ENCODE measurements at regions not wholly inside any gene's neighbourhood (a gene's known extent, or its start where the extent isn't known, plus 50 kb on each side); places are given as distances from the start of the nearest gene placed in this dataset.

DNA sequence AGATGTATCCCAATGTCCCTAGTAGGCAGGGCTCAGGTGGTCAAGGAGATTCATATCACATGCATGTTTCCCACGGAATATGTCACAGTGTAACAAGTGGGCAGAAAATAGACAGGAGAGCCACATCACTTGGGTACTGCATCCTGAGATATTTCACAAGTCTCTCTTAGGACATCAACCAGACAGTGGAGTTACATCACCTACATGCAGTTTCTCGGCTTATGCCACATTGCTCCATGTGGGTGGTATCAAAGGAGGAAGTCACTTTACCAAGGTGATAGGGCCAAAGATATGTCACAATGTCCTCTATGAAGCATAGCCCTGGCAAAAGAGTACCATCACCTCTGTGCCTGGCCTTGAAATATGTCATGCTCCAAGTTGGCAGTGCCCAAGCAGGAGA, 1056.7 kb upstream of the AMELY start:
- no peak for DNase-seq

- DNase-seq = peak in 1 of 5 experiments; percentile 23
Observed at GRCh38 chrY:7966916-7967315, 1055.4 kb upstream of the AMELY start.

DNA sequence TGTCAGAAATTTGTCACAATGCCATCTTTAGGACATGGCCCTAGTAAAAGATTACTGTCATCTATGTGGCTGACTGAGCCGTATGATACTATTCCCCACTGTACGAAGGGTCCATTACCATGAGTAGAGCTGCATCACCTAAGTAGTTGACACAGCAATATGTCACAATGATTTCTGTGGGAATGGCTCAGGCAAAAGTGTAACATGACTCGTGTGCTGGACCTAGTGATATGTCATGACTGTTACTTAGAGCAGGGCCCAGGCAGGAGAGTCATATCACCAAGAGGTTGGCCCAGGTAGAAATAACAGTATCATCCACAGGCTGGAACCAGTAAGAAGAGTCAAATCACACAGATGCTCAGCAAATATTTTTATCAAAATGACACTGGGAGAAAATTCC, 1051.8 kb upstream of the AMELY start:
- DNase-seq = no peak

DNA sequence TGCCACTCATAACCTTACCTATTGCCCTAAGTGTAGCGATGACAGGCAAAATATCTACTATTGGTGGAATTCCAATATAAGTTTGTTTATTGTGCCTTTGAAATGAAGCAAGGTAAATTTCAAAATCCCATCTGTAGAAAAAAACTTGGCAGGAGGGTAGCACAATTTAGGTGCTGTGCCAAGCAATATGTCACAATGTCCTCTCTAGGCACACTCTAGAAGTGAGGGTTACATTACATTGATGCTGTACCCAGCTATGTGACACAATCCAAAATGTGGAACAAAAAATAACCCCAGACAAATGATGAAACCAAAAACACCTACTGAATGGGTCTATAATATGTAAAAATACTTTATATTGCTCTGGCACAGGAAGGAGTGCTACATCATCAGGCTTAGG, 1050.8 kb upstream of the AMELY start:
- DNase-seq = no peak

DNA sequence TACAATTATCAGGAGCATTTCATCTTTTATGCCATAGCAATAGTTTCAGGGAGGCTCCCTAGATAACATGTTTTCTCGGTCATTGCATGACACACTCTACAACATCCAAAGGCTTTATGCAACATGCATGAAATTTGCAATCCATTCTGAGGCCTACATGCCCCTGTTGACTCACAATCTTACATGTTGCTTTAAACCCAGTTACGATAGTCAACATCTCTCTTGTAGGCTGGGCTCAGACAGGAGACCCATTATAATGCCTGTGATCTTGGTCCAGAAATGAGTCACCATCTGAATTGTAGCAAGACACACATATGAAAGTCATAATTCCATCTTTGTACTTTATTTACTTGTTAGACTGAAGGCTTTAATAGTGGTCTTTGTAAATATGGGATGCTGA, 1050.3 kb upstream of the AMELY start:
- DNase-seq = peak in 1 of 5 experiments; percentile 13

DNA sequence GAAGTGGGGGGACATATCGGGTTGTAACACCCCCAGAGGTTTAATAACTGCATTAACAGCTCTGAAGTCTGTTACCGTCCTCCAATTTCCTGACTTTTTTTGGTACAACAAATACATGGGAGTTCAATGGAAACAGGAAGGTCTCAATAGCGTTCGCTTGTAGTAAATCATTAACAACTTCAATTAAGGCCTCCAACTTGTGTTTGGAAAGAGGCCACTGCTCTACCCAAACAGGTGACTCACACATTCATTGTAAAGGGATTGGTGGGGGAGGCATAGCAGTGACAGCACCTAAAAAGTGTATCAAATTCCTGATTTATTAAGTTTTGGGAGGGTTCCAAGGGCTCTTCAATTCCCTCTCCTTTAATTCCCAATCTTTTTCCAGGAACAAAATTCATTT, 1046.2 kb upstream of the AMELY start:
- no peak for DNase-seq

GRCh38 chrY:7951187-7951852, 1039.8 kb upstream of the AMELY start:
- DNase-seq = no peak

GRCh38 chrY:7944135-7944534, 1032.6 kb upstream of the AMELY start:
- no peak for DNase-seq

DNA sequence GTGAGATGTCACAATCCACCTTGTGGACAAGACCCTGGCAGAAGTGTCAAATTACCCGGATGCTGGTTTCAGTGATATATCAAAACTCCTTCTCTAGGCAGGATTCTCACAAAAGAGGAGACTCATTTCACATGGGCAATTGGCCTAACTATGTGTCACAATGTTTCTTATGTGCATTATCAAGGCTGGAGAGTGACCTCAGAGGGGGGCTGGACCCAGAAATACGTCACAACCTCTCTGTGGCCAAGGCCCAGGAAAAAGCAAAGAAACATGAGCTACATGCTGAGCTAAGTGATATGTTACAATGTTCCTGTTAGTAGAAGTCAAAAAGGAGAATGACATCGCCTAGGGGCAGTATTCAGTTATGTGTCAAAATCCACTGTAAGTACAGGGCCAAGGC, 1031.2 kb upstream of the AMELY start:
- DNase-seq = no peak

GRCh38 chrY:7941856-7942255, 1030.3 kb upstream of the AMELY start:
- DNase-seq = no peak

DNA sequence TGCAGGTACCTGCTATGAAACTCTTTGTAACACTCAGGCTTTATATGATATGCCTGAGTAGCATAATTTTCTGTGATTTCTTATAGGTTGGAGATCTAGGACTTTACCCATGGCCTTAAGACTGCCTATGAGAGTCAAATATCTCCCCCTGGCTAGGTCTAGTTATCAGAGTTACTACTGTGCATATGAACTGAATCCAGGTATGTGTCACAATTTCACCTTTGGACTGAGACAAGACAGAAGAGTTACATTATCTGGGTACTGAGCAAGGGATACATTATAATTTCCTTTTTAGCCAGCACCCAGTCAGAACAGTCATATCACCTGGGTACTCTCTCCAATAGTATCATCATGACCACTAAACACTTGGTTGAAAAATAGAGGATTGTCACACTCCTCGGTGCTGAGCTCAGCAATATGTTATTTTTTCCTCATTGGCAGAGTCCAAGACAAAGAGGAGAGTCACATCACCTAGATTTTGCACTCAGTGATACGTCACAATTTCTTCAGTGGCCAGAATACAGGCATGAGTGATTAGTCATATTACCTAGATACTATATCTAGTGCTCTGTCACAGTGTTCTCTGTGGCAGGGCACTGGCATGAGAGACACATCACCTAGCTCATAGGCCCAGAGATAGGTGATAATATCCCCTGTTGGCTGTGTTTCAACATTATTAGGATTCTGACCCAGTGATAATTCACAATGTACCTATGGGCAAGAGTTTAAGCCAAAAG, 1027.6 kb upstream of the AMELY start:
- DNase-seq = no peak

- no peak for DNase-seq
Observed at GRCh38 chrY:7936831-7937230, 1025.3 kb upstream of the AMELY start.

- no peak for DNase-seq
Observed at GRCh38 chrY:7936046-7936445, 1024.5 kb upstream of the AMELY start.

- peak in 1 of 5 experiments; percentile 1 for DNase-seq
Observed at GRCh38 chrY:7935606-7936005, 1024.1 kb upstream of the AMELY start.

DNA sequence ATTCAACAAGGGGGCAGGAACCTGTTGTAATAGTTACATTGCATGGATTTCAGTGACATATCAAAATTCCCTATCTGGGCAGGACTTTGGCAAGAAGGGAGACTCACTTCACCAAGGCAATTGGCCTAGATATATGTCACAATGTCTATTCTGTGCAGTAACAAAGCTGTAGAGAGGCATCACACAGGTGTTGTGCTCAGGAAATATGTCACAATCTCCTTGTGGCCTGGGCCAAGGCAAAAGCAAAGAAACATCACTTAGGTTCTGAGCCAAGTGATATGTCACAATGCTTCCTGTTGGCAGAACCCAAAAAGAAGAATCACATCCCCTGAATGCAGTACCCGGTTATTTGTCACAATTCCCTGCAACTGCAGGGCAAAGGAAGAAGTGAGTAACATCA, 1020.9 kb upstream of the AMELY start:
- DNase-seq = no peak

- no peak for DNase-seq
Observed at GRCh38 chrY:7929866-7930265, 1018.3 kb upstream of the AMELY start.

DNA sequence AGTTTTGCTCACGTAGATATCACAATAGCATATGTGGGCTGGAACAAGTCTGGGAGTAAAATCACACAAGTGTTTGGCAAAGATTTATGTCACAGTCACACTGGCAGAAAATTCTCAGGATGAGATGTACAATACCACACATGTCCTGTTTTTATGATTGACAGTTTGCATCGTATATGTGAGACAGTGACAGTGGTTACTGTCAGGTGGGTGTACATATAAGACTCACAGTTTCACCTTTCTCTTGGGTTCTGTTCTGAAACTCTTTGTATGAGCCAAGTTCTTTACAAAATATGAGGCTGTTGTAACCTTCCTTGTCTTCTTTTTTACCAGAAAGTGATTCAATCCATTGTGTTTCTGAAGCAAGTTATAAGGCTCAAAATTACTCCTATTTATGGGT, 1012.5 kb upstream of the AMELY start:
- no peak for DNase-seq

DNA sequence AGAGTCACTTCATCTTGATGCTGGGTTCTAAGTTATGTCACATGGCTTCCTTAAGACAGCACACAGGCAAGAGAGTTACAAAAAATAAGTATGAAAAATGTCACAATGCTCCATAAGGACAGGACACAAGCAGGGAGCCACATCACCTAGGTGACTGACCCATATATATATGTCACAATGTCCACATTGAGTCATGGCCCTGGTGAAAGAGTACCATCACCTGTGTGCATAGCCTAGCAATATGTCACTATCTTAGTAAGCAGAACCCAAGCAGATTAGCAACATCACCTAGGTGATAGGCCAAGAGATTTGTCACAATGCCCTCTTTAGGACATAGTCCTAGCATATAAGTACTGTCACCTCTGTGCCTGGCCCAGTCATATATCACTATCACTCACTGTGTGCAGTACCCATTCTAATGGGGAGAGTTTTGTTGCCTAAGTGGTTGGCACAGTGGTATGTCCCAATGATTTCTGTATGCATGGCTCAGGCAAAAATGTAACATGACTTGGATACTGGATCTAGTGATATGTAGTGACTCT, 1012.0 kb upstream of the AMELY start:
- DNase-seq = no peak

GRCh38 chrY:7920382-7920781, 1008.8 kb upstream of the AMELY start:
- no peak for DNase-seq

DNA sequence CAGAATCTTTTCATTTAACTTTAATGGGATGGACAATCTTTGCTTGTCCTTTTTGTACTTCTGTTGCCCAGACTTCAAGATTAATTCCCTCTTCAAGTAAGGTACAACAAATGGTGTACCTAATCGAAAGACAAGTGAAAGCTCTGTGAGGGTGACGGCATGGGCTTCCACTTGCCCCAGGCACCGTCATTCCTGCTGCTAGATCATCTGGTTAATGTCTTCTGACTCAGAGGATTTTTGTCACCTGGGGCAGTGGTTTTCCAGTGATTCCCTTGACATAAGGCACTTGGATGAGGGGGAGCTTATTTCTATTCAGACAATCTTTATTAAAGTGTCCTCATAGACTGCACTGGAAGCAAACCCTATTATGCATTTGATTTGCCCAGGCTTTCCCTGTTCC, 977.0 kb upstream of the AMELY start:
- DNase-seq = no peak

DNA sequence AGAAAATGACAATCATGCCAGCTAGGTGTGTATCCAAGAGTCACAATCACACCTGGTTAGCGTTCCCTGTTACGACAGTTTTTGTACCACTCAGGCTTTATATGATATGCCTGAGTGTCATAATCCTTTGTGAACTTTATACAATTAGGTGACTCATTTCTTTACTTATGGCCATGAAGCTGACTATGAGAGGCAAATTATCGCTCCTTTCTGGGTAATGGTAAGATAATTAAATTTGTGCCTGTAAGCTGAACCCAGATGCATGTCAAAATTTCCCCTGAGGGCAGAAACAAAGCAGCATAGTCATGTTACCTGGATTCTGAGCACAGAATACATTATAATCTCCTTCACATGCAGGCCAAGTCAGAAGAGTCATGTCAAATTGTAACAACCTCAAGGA, 970.1 kb upstream of the AMELY start:
- no peak for DNase-seq

DNA sequence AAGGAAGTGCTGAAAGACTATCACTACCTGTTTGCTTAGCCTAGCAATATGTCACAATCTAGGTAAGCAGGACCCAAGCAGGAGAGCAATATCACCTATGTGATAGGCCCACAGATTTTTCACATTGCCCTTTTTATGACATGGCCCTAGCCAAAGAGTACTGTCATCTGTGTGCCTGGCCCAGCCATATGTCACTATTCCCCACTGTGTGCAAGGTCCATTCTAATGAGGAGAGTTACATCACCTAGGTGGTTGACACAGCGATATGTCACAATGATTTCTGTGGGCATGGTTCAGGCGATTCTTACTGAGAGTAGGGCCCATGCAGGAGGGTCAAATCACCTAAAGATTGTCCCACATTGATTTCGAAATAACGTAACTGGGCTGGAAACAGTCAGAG, 967.7 kb upstream of the AMELY start:
- no peak for DNase-seq

- no peak for DNase-seq
Observed at GRCh38 chrY:7878719-7879118, 967.2 kb upstream of the AMELY start.

- DNase-seq = no peak
Observed at GRCh38 chrY:7877458-7877857, 965.9 kb upstream of the AMELY start.
